ENCODE measurements at regions not wholly inside any gene's neighbourhood (a gene's known extent, or its start where the extent isn't known, plus 50 kb on each side); places are given as distances from the start of the nearest gene placed in this dataset.

GRCh38 chr2:120858361-120859106 lies 122.9 kb downstream of the GLI2 start:
- no peaks in the 10 kb centered on the region for H3K27me3 ChIP-seq
- no peaks in the 10 kb centered on the region for H3K36me3 ChIP-seq
- H3K4me1 ChIP-seq = peaks cover 31% of the 10 kb centered on the region
- H3K27ac ChIP-seq = no peak overlapping the region
- no peak overlapping the region for H3K9ac ChIP-seq
- no peak overlapping the region for H3K4me2 ChIP-seq
- H3K9me3 ChIP-seq = no peaks in the 10 kb centered on the region
- H4K20me1 ChIP-seq = no peaks in the 10 kb centered on the region
- H3K4me3 ChIP-seq = no peak overlapping the region
- no peak for TF ChIP-seq Cebpa-rat (IDR thresholded peaks at IDR 0.05)

GRCh38 chr2:120859128-120859527 lies 123.5 kb downstream of the GLI2 start:
- Histone ChIP-seq H3K9me3 (no peaks in the 10 kb centered on the region), H3K36me3 (no peaks in the 10 kb centered on the region), H3K27ac (no peak overlapping the region), H3K9ac (no peak overlapping the region), H3K4me1 (peaks cover 25% of the 10 kb centered on the region), H3K4me3 (no peak overlapping the region), H3K27me3 (no peaks in the 10 kb centered on the region), H4K20me1 (no peaks in the 10 kb centered on the region), H3K4me2 (no peak overlapping the region)
- TF ChIP-seq Cebpa-rat (IDR thresholded peaks at IDR 0.05) = no peak

- peaks cover 17% of the 10 kb centered on the region for H3K4me1 ChIP-seq
- H3K9me3 ChIP-seq = no peaks in the 10 kb centered on the region
- no peak overlapping the region for H3K4me3 ChIP-seq
- H3K27me3 ChIP-seq = no peaks in the 10 kb centered on the region
- H3K36me3 ChIP-seq = no peaks in the 10 kb centered on the region
- no peak overlapping the region for H3K9ac ChIP-seq
- no peaks in the 10 kb centered on the region for H4K20me1 ChIP-seq
- no peak for TF ChIP-seq Cebpa-rat (IDR thresholded peaks at IDR 0.05)
- no peak overlapping the region for H3K4me2 ChIP-seq
- no peak overlapping the region for H3K27ac ChIP-seq
Measured at GRCh38 chr2:120859814-120860578, 124.3 kb downstream of the GLI2 start.

GRCh38 chr2:120860579-120860922 lies 124.9 kb downstream of the GLI2 start:
- TF ChIP-seq Cebpa-rat (IDR thresholded peaks at IDR 0.05) = no peak
- Histone ChIP-seq H3K9me3 (no peaks in the 10 kb centered on the region), H3K4me3 (no peak overlapping the region), H3K9ac (no peak overlapping the region), H3K36me3 (no peaks in the 10 kb centered on the region), H3K4me2 (no peak overlapping the region), H4K20me1 (no peaks in the 10 kb centered on the region), H3K27ac (no peak overlapping the region), H3K27me3 (peaks cover 1% of the 10 kb centered on the region; the same call in 1 of the 2 replicates), H3K4me1 (peaks cover 11% of the 10 kb centered on the region)

- H3K27ac ChIP-seq = no peak overlapping the region
- no peak overlapping the region for H3K4me3 ChIP-seq
- H3K9me3 ChIP-seq = no peaks in the 10 kb centered on the region
- no peak overlapping the region for H3K4me2 ChIP-seq
- H3K4me1 ChIP-seq = peaks cover 5% of the 10 kb centered on the region
- peaks cover 8% of the 10 kb centered on the region for H3K27me3 ChIP-seq
- no peak overlapping the region for H3K9ac ChIP-seq
- H3K36me3 ChIP-seq = no peaks in the 10 kb centered on the region
- TF ChIP-seq Cebpa-rat (IDR thresholded peaks at IDR 0.05) = no peak
- no peaks in the 10 kb centered on the region for H4K20me1 ChIP-seq
Measured at GRCh38 chr2:120861191-120861575, 125.5 kb downstream of the GLI2 start.

GRCh38 chr2:120861576-120862191 lies 126.0 kb downstream of the GLI2 start:
- Histone ChIP-seq H3K9ac (no peak overlapping the region), H3K4me1 (no peaks in the 10 kb centered on the region), H3K36me3 (no peaks in the 10 kb centered on the region), H3K27ac (no peak overlapping the region), H3K27me3 (peaks cover 13% of the 10 kb centered on the region), H3K9me3 (no peaks in the 10 kb centered on the region), H3K4me3 (no peak overlapping the region), H3K4me2 (no peak overlapping the region), H4K20me1 (no peaks in the 10 kb centered on the region)
- no peak for TF ChIP-seq Cebpa-rat (IDR thresholded peaks at IDR 0.05)

- H3K9me3 ChIP-seq = no peaks in the 10 kb centered on the region
- H3K27me3 ChIP-seq = peaks cover 20% of the 10 kb centered on the region
- H3K9ac ChIP-seq = no peak overlapping the region
- H3K4me3 ChIP-seq = no peak overlapping the region
- no peak overlapping the region for H3K27ac ChIP-seq
- H3K36me3 ChIP-seq = no peaks in the 10 kb centered on the region
- H3K4me2 ChIP-seq = no peak overlapping the region
- no peaks in the 10 kb centered on the region for H3K4me1 ChIP-seq
- TF ChIP-seq Cebpa-rat (IDR thresholded peaks at IDR 0.05) = no peak
- H4K20me1 ChIP-seq = no peaks in the 10 kb centered on the region
Measured at GRCh38 chr2:120862201-120863060, 126.8 kb downstream of the GLI2 start.

- Histone ChIP-seq H3K27ac (no peak overlapping the region), H4K20me1 (no peaks in the 10 kb centered on the region), H3K4me1 (no peaks in the 10 kb centered on the region), H3K9ac (no peak overlapping the region), H3K9me3 (no peaks in the 10 kb centered on the region), H3K27me3 (peaks cover 27% of the 10 kb centered on the region), H3K4me2 (no peak overlapping the region), H3K36me3 (no peaks in the 10 kb centered on the region), H3K4me3 (no peak overlapping the region)
- no peak for TF ChIP-seq Cebpa-rat (IDR thresholded peaks at IDR 0.05)
Measured at GRCh38 chr2:120863146-120863545, 127.5 kb downstream of the GLI2 start.

GRCh38 chr2:120863661-120864320 lies 128.1 kb downstream of the GLI2 start:
- Histone ChIP-seq H4K20me1 (no peaks in the 10 kb centered on the region), H3K4me2 (no peak overlapping the region), H3K27me3 (peaks cover 34% of the 10 kb centered on the region), H3K9me3 (no peaks in the 10 kb centered on the region), H3K4me3 (no peak overlapping the region), H3K36me3 (no peaks in the 10 kb centered on the region), H3K4me1 (no peaks in the 10 kb centered on the region), H3K27ac (no peak overlapping the region), H3K9ac (no peak overlapping the region)
- no peak for TF ChIP-seq Cebpa-rat (IDR thresholded peaks at IDR 0.05)
